ENCODE measurements at regions not wholly inside any gene's neighbourhood (a gene's known extent, or its start where the extent isn't known, plus 50 kb on each side); places are given as distances from the start of the nearest gene placed in this dataset.

- no peak overlapping the region for H3K9ac ChIP-seq (ENCODE audit: insufficient read length)
- H3K27ac ChIP-seq = no peak overlapping the region
- no peaks in the 10 kb centered on the region for H3K36me3 ChIP-seq (ENCODE audit: insufficient read depth, low read length)
- DNase-seq (ENCODE audit: low read depth, low spot score) = no peak
- H3K9me3 ChIP-seq (ENCODE audit: low read depth, low read length) = no peaks in the 10 kb centered on the region
- TF ChIP-seq EZH2 (IDR thresholded peaks at IDR 0.05) (no peak), POLR2AphosphoS5 (IDR thresholded peaks at IDR 0.05; ENCODE audit: borderline replicate concordance, low read depth, low read length) (no peak), FOXP2 (optimal IDR thresholded peaks at IDR 0.05; ENCODE audit: control extremely low read depth, extremely low read length, insufficient read depth) (no peak)
- no peak overlapping the region for H3K4me3 ChIP-seq
Measured at GRCh38 chr4:138412847-138413246, 170.7 kb upstream of the SLC7A11 start.

GRCh38 chr4:138410266-138410665 is 168.1 kb upstream of the SLC7A11 start:
- Histone ChIP-seq H3K9ac (ENCODE audit: insufficient read length) (no peak overlapping the region), H3K36me3 (ENCODE audit: insufficient read depth, low read length) (no peaks in the 10 kb centered on the region), H3K4me3 (no peak overlapping the region), H3K27ac (no peak overlapping the region), H3K9me3 (ENCODE audit: low read depth, low read length) (no peaks in the 10 kb centered on the region)
- TF ChIP-seq EZH2 (IDR thresholded peaks at IDR 0.05) = no peak
- TF ChIP-seq POLR2AphosphoS5 (IDR thresholded peaks at IDR 0.05; ENCODE audit: borderline replicate concordance, low read depth, low read length) = no peak
- no peak for TF ChIP-seq FOXP2 (optimal IDR thresholded peaks at IDR 0.05; ENCODE audit: control extremely low read depth, extremely low read length, insufficient read depth)
- no peak for DNase-seq (ENCODE audit: low read depth, low spot score)

DNA sequence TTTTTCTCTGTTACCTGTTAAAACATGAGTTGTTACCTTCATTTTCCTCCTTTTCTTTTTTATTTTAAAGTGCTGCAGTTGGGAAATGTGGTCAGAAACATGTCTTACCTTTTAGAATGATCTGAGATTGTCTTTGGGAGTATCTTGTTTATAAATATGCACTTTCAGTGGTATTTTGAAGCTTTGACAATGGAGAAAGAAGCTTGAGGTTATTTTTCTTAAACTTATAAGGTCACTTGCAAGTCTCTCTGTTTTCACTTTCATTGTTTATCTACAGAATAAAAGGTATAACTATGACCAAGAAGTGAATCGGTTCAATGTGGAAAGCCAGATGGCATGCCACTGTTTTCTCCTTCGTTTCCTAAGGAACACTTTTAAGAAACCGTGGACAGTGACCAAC is 167.5 kb upstream of the SLC7A11 start:
- Histone ChIP-seq H3K9me3 (ENCODE audit: low read depth, low read length) (no peaks in the 10 kb centered on the region), H3K36me3 (ENCODE audit: insufficient read depth, low read length) (no peaks in the 10 kb centered on the region), H3K4me3 (no peak overlapping the region), H3K27ac (no peak overlapping the region), H3K9ac (ENCODE audit: insufficient read length) (no peak overlapping the region)
- TF ChIP-seq EZH2 (IDR thresholded peaks at IDR 0.05) (no peak), POLR2AphosphoS5 (IDR thresholded peaks at IDR 0.05; ENCODE audit: borderline replicate concordance, low read depth, low read length) (no peak), FOXP2 (optimal IDR thresholded peaks at IDR 0.05; ENCODE audit: control extremely low read depth, extremely low read length, insufficient read depth) (no peak)
- DNase-seq (ENCODE audit: low read depth, low spot score) = no peak

DNA sequence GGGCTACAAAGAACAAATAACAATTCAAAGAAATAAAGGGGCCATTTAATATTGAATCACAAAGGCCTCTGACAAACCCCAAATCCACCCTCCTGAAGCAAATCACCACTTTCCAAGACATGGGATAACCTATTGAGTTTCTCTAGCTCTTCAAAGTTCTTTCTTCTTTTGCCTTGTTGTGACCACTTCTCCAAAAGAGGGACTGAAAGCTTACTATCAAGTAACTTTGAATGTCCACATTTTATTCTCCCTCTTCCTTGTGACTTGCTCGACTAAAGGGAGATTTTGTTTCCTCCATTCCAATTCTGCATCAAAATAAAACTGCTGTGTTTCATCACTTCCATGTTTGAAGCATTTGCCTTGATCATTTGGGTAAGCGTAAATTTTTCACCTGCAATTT is 166.6 kb upstream of the SLC7A11 start:
- Histone ChIP-seq H3K4me3 (no peak overlapping the region), H3K36me3 (ENCODE audit: insufficient read depth, low read length) (no peaks in the 10 kb centered on the region), H3K27ac (no peak overlapping the region), H3K9me3 (ENCODE audit: low read depth, low read length) (no peaks in the 10 kb centered on the region), H3K9ac (ENCODE audit: insufficient read length) (no peak overlapping the region)
- no peak for TF ChIP-seq EZH2 (IDR thresholded peaks at IDR 0.05)
- TF ChIP-seq POLR2AphosphoS5 (IDR thresholded peaks at IDR 0.05; ENCODE audit: borderline replicate concordance, low read depth, low read length) = no peak
- TF ChIP-seq FOXP2 (optimal IDR thresholded peaks at IDR 0.05; ENCODE audit: control extremely low read depth, extremely low read length, insufficient read depth) = no peak
- DNase-seq (ENCODE audit: low read depth, low spot score) = no peak

DNA sequence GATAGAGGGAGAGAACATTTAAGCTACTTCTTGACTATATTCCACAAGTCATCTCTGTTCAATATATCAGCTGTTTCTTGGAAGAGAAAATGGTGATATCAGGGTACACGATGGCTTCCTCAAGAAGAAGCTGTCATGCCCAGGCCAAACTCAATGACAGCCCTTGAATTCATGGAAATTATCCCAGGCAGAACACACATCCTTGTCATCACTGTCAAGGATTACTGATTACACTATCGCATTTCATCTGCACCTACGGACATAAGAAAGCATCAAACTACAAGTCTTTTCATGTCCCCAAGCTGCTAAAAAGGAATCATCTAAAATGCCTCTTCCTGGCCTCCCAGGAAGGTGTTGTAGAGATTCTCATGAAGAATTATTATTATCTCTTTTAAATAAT is 165.2 kb upstream of the SLC7A11 start:
- DNase-seq (ENCODE audit: low read depth, low spot score) = no peak
- Histone ChIP-seq H3K9me3 (ENCODE audit: low read depth, low read length) (no peaks in the 10 kb centered on the region), H3K36me3 (ENCODE audit: insufficient read depth, low read length) (no peaks in the 10 kb centered on the region), H3K4me3 (no peak overlapping the region), H3K27ac (no peak overlapping the region), H3K9ac (ENCODE audit: insufficient read length) (no peak overlapping the region)
- TF ChIP-seq FOXP2 (optimal IDR thresholded peaks at IDR 0.05; ENCODE audit: control extremely low read depth, extremely low read length, insufficient read depth) (no peak), POLR2AphosphoS5 (IDR thresholded peaks at IDR 0.05; ENCODE audit: borderline replicate concordance, low read depth, low read length) (no peak), EZH2 (IDR thresholded peaks at IDR 0.05) (no peak)

GRCh38 chr4:138406876-138407275 is 164.7 kb upstream of the SLC7A11 start:
- H3K27ac ChIP-seq = no peak overlapping the region
- no peaks in the 10 kb centered on the region for H3K9me3 ChIP-seq (ENCODE audit: low read depth, low read length)
- H3K36me3 ChIP-seq (ENCODE audit: insufficient read depth, low read length) = no peaks in the 10 kb centered on the region
- no peak overlapping the region for H3K9ac ChIP-seq (ENCODE audit: insufficient read length)
- DNase-seq (ENCODE audit: low read depth, low spot score) = no peak
- TF ChIP-seq EZH2 (IDR thresholded peaks at IDR 0.05) (no peak), FOXP2 (optimal IDR thresholded peaks at IDR 0.05; ENCODE audit: control extremely low read depth, extremely low read length, insufficient read depth) (no peak), POLR2AphosphoS5 (IDR thresholded peaks at IDR 0.05; ENCODE audit: borderline replicate concordance, low read depth, low read length) (no peak)
- H3K4me3 ChIP-seq = no peak overlapping the region

DNA sequence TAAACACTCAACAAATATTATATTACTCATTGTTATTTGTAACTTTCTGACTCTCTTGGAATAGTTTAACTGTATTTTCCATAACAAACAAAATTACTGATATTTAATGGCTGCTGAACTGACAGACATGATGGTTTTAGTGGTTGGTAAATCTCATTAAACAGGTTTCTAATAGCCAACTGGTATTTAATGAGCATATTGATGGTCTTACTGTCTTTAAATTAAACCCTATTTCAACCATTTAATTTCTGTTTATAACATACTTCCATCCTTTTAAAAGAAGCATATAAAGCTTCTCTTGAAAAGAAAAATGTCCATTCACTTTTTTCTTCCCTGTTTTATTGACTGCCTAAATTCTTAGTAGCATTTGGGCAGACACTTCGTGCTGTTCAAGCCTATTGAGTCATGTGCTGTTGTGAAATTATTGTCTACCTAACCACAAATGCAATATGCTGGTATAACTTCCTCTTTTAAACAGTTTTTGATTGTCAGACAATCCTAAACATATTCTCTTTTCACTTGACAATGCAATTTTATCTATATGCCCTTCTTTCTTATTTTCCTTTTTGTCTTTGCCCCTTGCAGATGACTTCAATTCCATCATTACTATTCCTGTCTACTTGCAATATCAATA is 163.9 kb upstream of the SLC7A11 start:
- no peak overlapping the region for H3K9ac ChIP-seq (ENCODE audit: insufficient read length)
- H3K36me3 ChIP-seq (ENCODE audit: insufficient read depth, low read length) = no peaks in the 10 kb centered on the region
- no peak for DNase-seq (ENCODE audit: low read depth, low spot score)
- no peak for TF ChIP-seq POLR2AphosphoS5 (IDR thresholded peaks at IDR 0.05; ENCODE audit: borderline replicate concordance, low read depth, low read length)
- no peak for TF ChIP-seq FOXP2 (optimal IDR thresholded peaks at IDR 0.05; ENCODE audit: control extremely low read depth, extremely low read length, insufficient read depth)
- no peak for TF ChIP-seq EZH2 (IDR thresholded peaks at IDR 0.05)
- H3K9me3 ChIP-seq (ENCODE audit: low read depth, low read length) = no peaks in the 10 kb centered on the region
- H3K4me3 ChIP-seq = no peak overlapping the region
- H3K27ac ChIP-seq = no peak overlapping the region

DNA sequence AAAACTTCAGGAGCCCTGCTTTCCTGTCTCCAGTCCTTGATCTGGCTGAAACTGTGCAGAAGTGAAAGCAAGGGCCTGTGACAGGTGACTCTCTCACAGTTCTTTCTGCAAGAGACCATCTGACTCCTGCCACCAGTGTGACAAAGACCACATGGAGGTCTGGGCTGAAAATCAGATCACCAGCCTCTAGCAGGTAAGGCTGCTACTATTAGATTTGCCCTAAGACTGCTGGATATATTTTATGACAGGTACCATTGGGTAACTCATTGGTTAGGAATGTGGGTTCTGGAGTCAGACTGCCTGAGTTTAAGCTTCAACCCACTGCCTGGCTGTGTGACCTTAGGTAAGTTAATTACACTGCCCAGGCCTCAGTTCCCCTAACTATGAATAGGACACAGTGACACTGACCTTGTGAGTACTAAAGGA is 163.3 kb upstream of the SLC7A11 start:
- no peak for TF ChIP-seq POLR2AphosphoS5 (IDR thresholded peaks at IDR 0.05; ENCODE audit: borderline replicate concordance, low read depth, low read length)
- no peak for TF ChIP-seq FOXP2 (optimal IDR thresholded peaks at IDR 0.05; ENCODE audit: control extremely low read depth, extremely low read length, insufficient read depth)
- no peak for TF ChIP-seq EZH2 (IDR thresholded peaks at IDR 0.05)
- Histone ChIP-seq H3K4me3 (no peak overlapping the region), H3K27ac (no peak overlapping the region), H3K9ac (ENCODE audit: insufficient read length) (no peak overlapping the region), H3K36me3 (ENCODE audit: insufficient read depth, low read length) (no peaks in the 10 kb centered on the region), H3K9me3 (ENCODE audit: low read depth, low read length) (no peaks in the 10 kb centered on the region)
- no peak for DNase-seq (ENCODE audit: low read depth, low spot score)

GRCh38 chr4:138404801-138405200 is 162.7 kb upstream of the SLC7A11 start:
- no peak for DNase-seq (ENCODE audit: low read depth, low spot score)
- Histone ChIP-seq H3K36me3 (ENCODE audit: insufficient read depth, low read length) (no peaks in the 10 kb centered on the region), H3K4me3 (no peak overlapping the region), H3K27ac (no peak overlapping the region), H3K9ac (ENCODE audit: insufficient read length) (no peak overlapping the region), H3K9me3 (ENCODE audit: low read depth, low read length) (no peaks in the 10 kb centered on the region)
- no peak for TF ChIP-seq EZH2 (IDR thresholded peaks at IDR 0.05)
- no peak for TF ChIP-seq FOXP2 (optimal IDR thresholded peaks at IDR 0.05; ENCODE audit: control extremely low read depth, extremely low read length, insufficient read depth)
- no peak for TF ChIP-seq POLR2AphosphoS5 (IDR thresholded peaks at IDR 0.05; ENCODE audit: borderline replicate concordance, low read depth, low read length)
